ENCODE measurements at regions not wholly inside any gene's neighbourhood (a gene's known extent, or its start where the extent isn't known, plus 50 kb on each side); places are given as distances from the start of the nearest gene placed in this dataset.

DNA sequence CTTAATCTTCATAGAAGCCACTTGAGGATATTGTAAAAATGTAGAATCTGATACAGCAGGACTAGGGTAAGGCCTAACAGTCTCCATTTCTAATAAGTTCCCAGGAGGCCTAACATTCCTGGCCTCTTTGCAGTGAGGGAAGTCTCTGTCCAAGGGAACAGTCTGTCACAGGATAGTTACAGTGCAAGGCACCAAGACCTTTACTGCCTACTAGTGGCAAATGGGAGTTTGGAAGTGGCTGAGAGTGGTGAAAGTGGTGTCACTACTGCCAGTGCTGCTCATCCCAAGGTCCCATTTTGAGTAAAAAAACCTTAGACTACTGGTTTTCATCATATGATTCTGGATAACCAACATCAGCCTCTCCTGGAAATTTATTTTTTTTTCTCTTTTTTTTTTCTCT lies 619.5 kb upstream of the SEMA3D start:
- no peak for TF ChIP-seq FOXM1 (IDR thresholded peaks at IDR 0.05; ENCODE audit: borderline replicate concordance, low read depth)
- peak; percentile 25; the same call in 1 of the 2 replicates for TF ChIP-seq RAD21 (IDR thresholded peaks at IDR 0.05; ENCODE audit: low read depth)
- TF ChIP-seq CEBPB (IDR thresholded peaks at IDR 0.05) = no peak
- TF ChIP-seq, protein P1, sequence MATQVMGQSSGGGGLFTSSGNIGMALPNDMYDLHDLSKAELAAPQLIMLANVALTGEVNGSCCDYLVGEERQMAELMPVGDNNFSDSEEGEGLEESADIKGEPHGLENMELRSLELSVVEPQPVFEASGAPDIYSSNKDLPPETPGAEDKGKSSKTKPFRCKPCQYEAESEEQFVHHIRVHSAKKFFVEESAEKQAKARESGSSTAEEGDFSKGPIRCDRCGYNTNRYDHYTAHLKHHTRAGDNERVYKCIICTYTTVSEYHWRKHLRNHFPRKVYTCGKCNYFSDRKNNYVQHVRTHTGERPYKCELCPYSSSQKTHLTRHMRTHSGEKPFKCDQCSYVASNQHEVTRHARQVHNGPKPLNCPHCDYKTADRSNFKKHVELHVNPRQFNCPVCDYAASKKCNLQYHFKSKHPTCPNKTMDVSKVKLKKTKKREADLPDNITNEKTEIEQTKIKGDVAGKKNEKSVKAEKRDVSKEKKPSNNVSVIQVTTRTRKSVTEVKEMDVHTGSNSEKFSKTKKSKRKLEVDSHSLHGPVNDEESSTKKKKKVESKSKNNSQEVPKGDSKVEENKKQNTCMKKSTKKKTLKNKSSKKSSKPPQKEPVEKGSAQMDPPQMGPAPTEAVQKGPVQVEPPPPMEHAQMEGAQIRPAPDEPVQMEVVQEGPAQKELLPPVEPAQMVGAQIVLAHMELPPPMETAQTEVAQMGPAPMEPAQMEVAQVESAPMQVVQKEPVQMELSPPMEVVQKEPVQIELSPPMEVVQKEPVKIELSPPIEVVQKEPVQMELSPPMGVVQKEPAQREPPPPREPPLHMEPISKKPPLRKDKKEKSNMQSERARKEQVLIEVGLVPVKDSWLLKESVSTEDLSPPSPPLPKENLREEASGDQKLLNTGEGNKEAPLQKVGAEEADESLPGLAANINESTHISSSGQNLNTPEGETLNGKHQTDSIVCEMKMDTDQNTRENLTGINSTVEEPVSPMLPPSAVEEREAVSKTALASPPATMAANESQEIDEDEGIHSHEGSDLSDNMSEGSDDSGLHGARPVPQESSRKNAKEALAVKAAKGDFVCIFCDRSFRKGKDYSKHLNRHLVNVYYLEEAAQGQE (IDR thresholded peaks at IDR 0.05; ENCODE audit: low read depth) = no peak
- no peak for TF ChIP-seq CREB1 (IDR thresholded peaks at IDR 0.05; ENCODE audit: low read depth)
- no peak for TF ChIP-seq EP300 (IDR thresholded peaks at IDR 0.05; ENCODE audit: borderline replicate concordance)

- TF ChIP-seq EGR1 (IDR thresholded peaks at IDR 0.05) = no peak
Observed at GRCh38 chr7:85805656-85806055, 618.8 kb upstream of the SEMA3D start.

DNA sequence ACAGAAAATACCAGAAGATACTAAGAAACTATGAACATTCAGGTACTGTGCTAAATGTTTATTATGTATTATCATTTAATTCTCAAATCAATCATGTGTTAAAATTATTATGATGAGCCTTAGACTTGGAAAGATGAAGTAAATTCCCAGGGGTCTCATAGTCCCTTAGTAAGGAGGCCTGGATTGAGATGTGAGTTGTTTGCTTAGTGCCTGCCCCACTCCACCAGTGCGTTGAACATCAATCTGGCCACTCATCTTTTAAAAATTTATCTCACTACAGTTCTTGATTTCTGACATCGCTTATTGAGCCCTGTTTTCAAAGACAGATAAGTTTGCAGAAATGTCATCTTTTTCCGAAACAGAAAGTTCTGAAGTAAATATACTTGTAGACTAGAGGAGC lies 618.4 kb upstream of the SEMA3D start:
- TF ChIP-seq RAD21 (IDR thresholded peaks at IDR 0.05; ENCODE audit: low read depth) = no peak
- no peak for TF ChIP-seq FOXM1 (IDR thresholded peaks at IDR 0.05; ENCODE audit: borderline replicate concordance, low read depth)
- no peak for TF ChIP-seq CEBPB (IDR thresholded peaks at IDR 0.05)
- no peak for TF ChIP-seq CREB1 (IDR thresholded peaks at IDR 0.05; ENCODE audit: low read depth)
- no peak for TF ChIP-seq EGR1 (IDR thresholded peaks at IDR 0.05)
- TF ChIP-seq, protein P2, sequence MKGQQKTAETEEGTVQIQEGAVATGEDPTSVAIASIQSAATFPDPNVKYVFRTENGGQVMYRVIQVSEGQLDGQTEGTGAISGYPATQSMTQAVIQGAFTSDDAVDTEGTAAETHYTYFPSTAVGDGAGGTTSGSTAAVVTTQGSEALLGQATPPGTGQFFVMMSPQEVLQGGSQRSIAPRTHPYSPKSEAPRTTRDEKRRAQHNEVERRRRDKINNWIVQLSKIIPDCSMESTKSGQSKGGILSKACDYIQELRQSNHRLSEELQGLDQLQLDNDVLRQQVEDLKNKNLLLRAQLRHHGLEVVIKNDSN (IDR thresholded peaks at IDR 0.05) = no peak
- no peak for TF ChIP-seq ZBTB7A (IDR thresholded peaks at IDR 0.05; ENCODE audit: low read depth)
- TF ChIP-seq YY1 (IDR thresholded peaks at IDR 0.05; ENCODE audit: low read depth) = no peak
- TF ChIP-seq, protein P1 (IDR thresholded peaks at IDR 0.05; ENCODE audit: low read depth) = no peak
- TF ChIP-seq TAF1 (IDR thresholded peaks at IDR 0.05; ENCODE audit: low read depth) = no peak
- TF ChIP-seq TEAD4 (IDR thresholded peaks at IDR 0.05) = no peak
- no peak for TF ChIP-seq TCF12 (IDR thresholded peaks at IDR 0.05; ENCODE audit: low read depth)
- TF ChIP-seq MAX (IDR thresholded peaks at IDR 0.05) = no peak
- no peak for TF ChIP-seq EP300 (IDR thresholded peaks at IDR 0.05; ENCODE audit: borderline replicate concordance)
- no peak for TF ChIP-seq NFIC (IDR thresholded peaks at IDR 0.05)

DNA sequence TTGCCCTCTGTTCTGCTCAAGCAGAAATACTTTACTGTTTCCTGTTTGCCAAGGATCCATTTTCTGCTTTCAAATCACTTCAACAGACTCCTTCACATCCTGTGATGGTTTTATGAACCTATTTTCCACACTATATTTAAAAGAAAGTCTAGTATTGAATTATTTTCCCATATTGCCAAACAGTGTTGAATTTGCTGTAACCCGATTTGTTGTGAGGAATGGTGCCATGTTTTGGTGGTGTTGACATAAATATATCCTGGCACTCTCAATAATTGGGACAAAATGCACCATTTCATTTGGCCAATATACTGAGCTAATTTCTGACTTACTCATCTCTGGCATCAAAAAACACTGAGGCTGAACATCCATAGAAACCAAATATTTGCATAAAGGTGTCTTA lies 615.4 kb upstream of the SEMA3D start:
- TF ChIP-seq, protein P1 (IDR thresholded peaks at IDR 0.05; ENCODE audit: low read depth) = no peak
- TF ChIP-seq RAD21 (IDR thresholded peaks at IDR 0.05; ENCODE audit: low read depth) = no peak
- no peak for TF ChIP-seq CEBPB (IDR thresholded peaks at IDR 0.05)
- TF ChIP-seq TCF12 (IDR thresholded peaks at IDR 0.05; ENCODE audit: low read depth) = no peak
- TF ChIP-seq TEAD4 (IDR thresholded peaks at IDR 0.05) = no peak
- TF ChIP-seq YY1 (IDR thresholded peaks at IDR 0.05; ENCODE audit: low read depth) = no peak
- TF ChIP-seq EGR1 (IDR thresholded peaks at IDR 0.05) = no peak

- TF ChIP-seq, protein P2 (IDR thresholded peaks at IDR 0.05) = no peak
- TF ChIP-seq TCF12 (IDR thresholded peaks at IDR 0.05; ENCODE audit: low read depth) (no peak), RAD21 (IDR thresholded peaks at IDR 0.05; ENCODE audit: low read depth) (no peak), NFIC (IDR thresholded peaks at IDR 0.05) (no peak), CREB1 (IDR thresholded peaks at IDR 0.05; ENCODE audit: low read depth) (no peak), TAF1 (IDR thresholded peaks at IDR 0.05; ENCODE audit: low read depth) (no peak), EP300 (IDR thresholded peaks at IDR 0.05; ENCODE audit: borderline replicate concordance) (no peak), EGR1 (IDR thresholded peaks at IDR 0.05) (no peak), MAX (IDR thresholded peaks at IDR 0.05) (no peak), YY1 (IDR thresholded peaks at IDR 0.05; ENCODE audit: low read depth) (no peak), CEBPB (IDR thresholded peaks at IDR 0.05) (no peak), TEAD4 (IDR thresholded peaks at IDR 0.05) (no peak), FOXM1 (IDR thresholded peaks at IDR 0.05; ENCODE audit: borderline replicate concordance, low read depth) (no peak), ZBTB7A (IDR thresholded peaks at IDR 0.05; ENCODE audit: low read depth) (no peak)
- TF ChIP-seq, protein P1 (IDR thresholded peaks at IDR 0.05; ENCODE audit: low read depth) = no peak
Observed at GRCh38 chr7:85796956-85797355, 610.1 kb upstream of the SEMA3D start.

All from Ishikawa (cell line).